PC-3 (cell line): ENCODE measurements at regions not wholly inside any gene's neighbourhood (a gene's known extent, or its start where the extent isn't known, plus 50 kb on each side); places are given as distances from the start of the nearest gene placed in this dataset.

Source experiments
- ATAC-seq: fragments of 200-7000 bp; cut with Tn5 transposase; 2 replicates; pipeline ENCODE4 v1.9.1; 2020; ENCODE audit warnings: mild to moderate bottlenecking, moderate library complexity
- BruUV-seq: library from RNA; stranded (reverse); fragments of 400-500 nt; replicated peaks from 2 replicates; lab custom pipeline; 2021; lab: Mats Ljungman, UMichigan
- CTCF ChIA-PET: fragments of 300-600 bp; sonication (Branson Sonifier 250); formaldehyde crosslinking; loops from one replicate; lab custom pipeline; 2022; ENCODE audit warnings: antibody characterized with exemption; lab: Charles Lee
- POLR2A ChIA-PET: fragments of 300-600 bp; sonication (Branson Sonifier 250); formaldehyde crosslinking; loops from one replicate; lab custom pipeline; 2022; ENCODE audit warnings: antibody characterized with exemption; ENCODE audit not compliant: unreplicated experiment; lab: Charles Lee
- DNase-seq: peaks from one replicate; pipeline ENCODE4 v3.0.0-alpha.2; 2015
- H2AFZ ChIP-seq: fragments of 300-600 bp; sonication (generic); 2 replicates; pipeline ENCODE4 v1.6.0; 2016; ENCODE audit warnings: antibody characterized with exemption, low read length
- H3F3A ChIP-seq: fragments of 300-600 bp; sonication (generic); one replicate; pipeline ENCODE4 v1.6.0; 2017; ENCODE audit warnings: antibody characterized with exemption, low read length, control low read depth, mild to moderate bottlenecking; ENCODE audit not compliant: unreplicated experiment
- H3K27ac ChIP-seq: fragments of 300-600 bp; sonication (generic); 2 replicates; pipeline ENCODE4 v1.5.1; 2016; ENCODE audit warnings: mild to moderate bottlenecking, low read length
- H3K27me3 ChIP-seq: fragments of 300-600 bp; sonication (generic); 2 replicates; pipeline ENCODE4 v1.6.1; 2016; ENCODE audit warnings: low read length, mixed read lengths
- H3K36me3 ChIP-seq: fragments of 300-600 bp; sonication (generic); 2 replicates; pipeline ENCODE4 v1.6.1; 2016; ENCODE audit warnings: low read depth, mixed run types, low read length, mixed read lengths
- H3K4me1 ChIP-seq: fragments of 300-600 bp; sonication (generic); 2 replicates; pipeline ENCODE4 v1.5.1; 2016; ENCODE audit warnings: low read length; ENCODE audit not compliant: insufficient read depth
- H3K4me2 ChIP-seq: fragments of 300-600 bp; sonication (generic); 2 replicates; pipeline ENCODE4 v1.6.0; 2016; ENCODE audit warnings: low read length
- H3K4me3 ChIP-seq: fragments of 300-600 bp; sonication (generic); 2 replicates; pipeline ENCODE4 v1.5.1; 2016; ENCODE audit warnings: mild to moderate bottlenecking, low read length, mixed read lengths
- H3K79me2 ChIP-seq: fragments of 300-600 bp; sonication (generic); 2 replicates; pipeline ENCODE4 v1.6.1; 2017; ENCODE audit warnings: low read length, mixed read lengths
- H3K9ac ChIP-seq: fragments of 300-600 bp; sonication (generic); 2 replicates; pipeline ENCODE4 v1.6.0; 2016; ENCODE audit warnings: mild to moderate bottlenecking, low read length
- H3K9me2 ChIP-seq: fragments of 300-600 bp; sonication (generic); replicated peaks from 2 replicates; pipeline ENCODE4 v1.6.1; 2016; ENCODE audit warnings: mixed run types, low read length, mixed read lengths
- H3K9me3 ChIP-seq: fragments of 300-600 bp; sonication (generic); 2 replicates; pipeline ENCODE4 v1.6.1; 2016; ENCODE audit warnings: low read length, mixed read lengths
- H4K20me1 ChIP-seq: fragments of 300-600 bp; sonication (generic); 2 replicates; pipeline ENCODE4 v1.6.1; 2016; ENCODE audit warnings: low read length, mixed read lengths
- CTCF ChIP-seq: fragments of 300-600 bp; sonication (generic); conservative IDR thresholded peaks from 2 replicates; pipeline ENCODE4 v1.5.1; 2017; ENCODE audit warnings: antibody characterized with exemption, low read depth, mild to moderate bottlenecking, low read length
- EZH2 ChIP-seq: fragments of 300-600 bp; sonication (generic); IDR thresholded peaks from one replicate; pipeline ENCODE4 v1.6.1; 2017; ENCODE audit warnings: antibody characterized with exemption, mild to moderate bottlenecking, low read length; ENCODE audit not compliant: unreplicated experiment
- EZH2phosphoT487 ChIP-seq: fragments of 300-600 bp; sonication (generic); IDR thresholded peaks from 2 replicates; pipeline ENCODE4 v1.6.1; 2018; ENCODE audit warnings: mild to moderate bottlenecking, antibody characterized with exemption, low read length, borderline replicate concordance
- intact Hi-C: fragments of 100-400 bp; cut with micrococcal nuclease; formaldehyde crosslinking; loops from 2 replicates; pipeline ENCODE4 v1.9.0; 2023

GRCh38 chr6:141526985-141527384 is 605.7 kb upstream of the GJE1 start:
- no peak for DNase-seq
- H3K4me3 ChIP-seq = no peak overlapping the region
- no peak overlapping the region for H3K27ac ChIP-seq
- no peaks in the 10 kb centered on the region for H3K27me3 ChIP-seq
- H3F3A ChIP-seq = no peaks in the 10 kb centered on the region
- ATAC-seq = no peak
- CTCF ChIA-PET = no interaction called here
- TF ChIP-seq CTCF = no peak
- no peak for TF ChIP-seq EZH2
- TF ChIP-seq EZH2phosphoT487 = no peak
- no peaks in the 10 kb centered on the region for H4K20me1 ChIP-seq
- H3K9me2 ChIP-seq = no peaks in the 10 kb centered on the region
- H3K9me3 ChIP-seq = no peaks in the 10 kb centered on the region
- H3K4me1 ChIP-seq = no peaks in the 10 kb centered on the region
- H2AFZ ChIP-seq = no peak overlapping the region
- intact Hi-C loops = no loop called here
- no peaks in the 10 kb centered on the region for H3K79me2 ChIP-seq
- no peaks in the 10 kb centered on the region for H3K36me3 ChIP-seq
- no peak overlapping the region for H3K4me2 ChIP-seq
- POLR2A ChIA-PET = no interaction called here
- H3K9ac ChIP-seq = no peak overlapping the region
- no TSS peak for BruUV-seq

DNA sequence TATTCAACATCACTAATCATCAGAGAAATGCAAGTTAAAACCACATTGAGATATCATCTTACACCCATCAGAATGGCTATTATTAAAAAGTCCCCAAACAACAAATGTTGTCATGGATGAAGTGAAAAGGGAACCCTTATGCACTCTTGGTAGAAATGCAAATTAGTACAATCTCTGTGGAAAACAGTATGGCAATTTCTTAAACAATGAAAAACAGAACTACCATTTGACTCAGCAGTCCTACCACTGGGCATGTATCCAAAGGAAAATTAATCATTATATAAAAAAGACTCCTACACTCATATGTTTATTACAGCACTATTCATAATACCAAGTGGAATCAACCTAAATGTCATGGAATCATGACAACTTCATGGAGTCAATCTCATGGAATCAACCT is 611.3 kb upstream of the GJE1 start:
- TF ChIP-seq CTCF (no peak), EZH2phosphoT487 (no peak), EZH2 (no peak)
- no peaks in the 10 kb centered on the region for H3K79me2 ChIP-seq
- no peaks in the 10 kb centered on the region for H3K4me1 ChIP-seq
- H3K9me3 ChIP-seq = no peaks in the 10 kb centered on the region
- no peak overlapping the region for H2AFZ ChIP-seq
- no TSS peak for BruUV-seq
- H3K9me2 ChIP-seq = no peaks in the 10 kb centered on the region
- H3F3A ChIP-seq = no peaks in the 10 kb centered on the region
- H3K4me3 ChIP-seq = no peak overlapping the region
- no peak for ATAC-seq
- no peaks in the 10 kb centered on the region for H4K20me1 ChIP-seq
- no peak overlapping the region for H3K4me2 ChIP-seq
- H3K36me3 ChIP-seq = no peaks in the 10 kb centered on the region
- DNase-seq = peak; percentile 40
- no peak overlapping the region for H3K27ac ChIP-seq
- ChIA-PET CTCF (no interaction called here), POLR2A (no interaction called here)
- intact Hi-C loops = no loop called here
- H3K27me3 ChIP-seq = no peaks in the 10 kb centered on the region
- no peak overlapping the region for H3K9ac ChIP-seq

GRCh38 chr6:141513830-141514229 is 618.9 kb upstream of the GJE1 start:
- Histone ChIP-seq H4K20me1 (no peaks in the 10 kb centered on the region), H3K4me1 (no peaks in the 10 kb centered on the region), H3K27me3 (no peaks in the 10 kb centered on the region), H3K9me3 (no peaks in the 10 kb centered on the region), H3K79me2 (no peaks in the 10 kb centered on the region), H3K4me3 (0 out of 2 replicates have a peak overlapping the region, but pooled peaks have one; percentile 9), H3K9ac (no peak overlapping the region), H3K4me2 (peak overlapping the region; percentile 48), H3K27ac (no peak overlapping the region), H3K9me2 (no peaks in the 10 kb centered on the region), H3F3A (no peaks in the 10 kb centered on the region), H3K36me3 (no peaks in the 10 kb centered on the region), H2AFZ (peak overlapping the region; percentile 40; the same call in 1 of the 2 replicates)
- no TSS peak for BruUV-seq
- intact Hi-C loops = no loop called here
- TF ChIP-seq EZH2phosphoT487 = no peak
- TF ChIP-seq EZH2 = no peak
- no peak for TF ChIP-seq CTCF
- ChIA-PET CTCF (no interaction called here), POLR2A (no interaction called here)
- DNase-seq (no peak), ATAC-seq (no peak)
